H9 (cell line): ENCODE measurements at regions not wholly inside any gene's neighbourhood (a gene's known extent, or its start where the extent isn't known, plus 50 kb on each side); places are given as distances from the start of the nearest gene placed in this dataset.

Experiments
- DNase-seq: peaks from one replicate; pipeline ENCODE4 v3.0.0-alpha.2; 2017
- H2AFZ ChIP-seq: one replicate; pipeline ENCODE4 v1.6.1; 2013; ENCODE audit warnings: mild to moderate bottlenecking, low read length, control low read depth, moderate library complexity
- H2AK5ac ChIP-seq: 2 replicates; pipeline ENCODE4 v1.6.1; 2013; ENCODE audit warnings: low read length, control low read depth, mixed read lengths; ENCODE audit not compliant: insufficient read length
- H2BK120ac ChIP-seq: one replicate; pipeline ENCODE4 v1.6.1; 2013; ENCODE audit warnings: low read depth, mild to moderate bottlenecking, low read length, control low read depth, inconsistent platforms; ENCODE audit not compliant: poor library complexity, severe bottlenecking
- H2BK12ac ChIP-seq: 2 replicates; pipeline ENCODE4 v1.6.1; 2013; ENCODE audit warnings: low read length, control low read depth, mixed read lengths, low read depth; ENCODE audit not compliant: insufficient read length
- H2BK15ac ChIP-seq: 2 replicates; pipeline ENCODE4 v1.6.1; 2013; ENCODE audit warnings: low read depth, low read length, control low read depth
- H2BK20ac ChIP-seq: one replicate; pipeline ENCODE4 v1.6.1; 2013; ENCODE audit warnings: low read depth, mild to moderate bottlenecking, low read length, control low read depth, inconsistent platforms; ENCODE audit not compliant: poor library complexity, severe bottlenecking
- H2BK5ac ChIP-seq: 2 replicates; pipeline ENCODE4 v1.6.1; 2013; ENCODE audit warnings: low read length, control low read depth, mixed read lengths; ENCODE audit not compliant: insufficient read length
- H3K14ac ChIP-seq: 2 replicates; pipeline ENCODE4 v1.6.1; 2013; ENCODE audit warnings: low read length, control low read depth; ENCODE audit not compliant: insufficient read depth
- H3K18ac ChIP-seq: 2 replicates; pipeline ENCODE4 v1.6.1; 2013; ENCODE audit warnings: low read depth, mild to moderate bottlenecking, mixed read lengths, low read length, control low read depth; ENCODE audit not compliant: insufficient read length
- H3K23ac ChIP-seq: 2 replicates; pipeline ENCODE4 v1.6.1; 2013; ENCODE audit warnings: low read length, control low read depth, mixed read lengths, low read depth; ENCODE audit not compliant: insufficient read length
- H3K23me2 ChIP-seq: 2 replicates; pipeline ENCODE4 v1.6.1; 2013; ENCODE audit warnings: low read depth, mild to moderate bottlenecking, mixed read lengths, low read length, control low read depth; ENCODE audit not compliant: insufficient read length, poor library complexity, severe bottlenecking
- H3K27ac ChIP-seq: 2 replicates; pipeline ENCODE4 v1.5.1; 2013; ENCODE audit warnings: low read length, control low read depth, mixed read lengths, low read depth; ENCODE audit not compliant: insufficient read length
- H3K27me3 ChIP-seq: 2 replicates; pipeline ENCODE4 v1.6.1; 2013; ENCODE audit warnings: low read length, control low read depth, inconsistent platforms; ENCODE audit not compliant: insufficient read depth
- H3K4ac ChIP-seq: 2 replicates; pipeline ENCODE4 v1.6.1; 2013; ENCODE audit warnings: low read depth, mild to moderate bottlenecking, control low read depth, inconsistent platforms, low read length, moderate library complexity
- H3K4me1 ChIP-seq: 2 replicates; pipeline ENCODE4 v1.6.1; 2013; ENCODE audit warnings: low read length, control low read depth, inconsistent platforms; ENCODE audit not compliant: insufficient read depth
- H3K4me2 ChIP-seq: 2 replicates; pipeline ENCODE4 v1.6.1; 2013; ENCODE audit warnings: low read length, control low read depth, mixed read lengths; ENCODE audit not compliant: insufficient read length, insufficient read depth
- H3K56ac ChIP-seq: 2 replicates; pipeline ENCODE4 v1.6.1; 2013; ENCODE audit warnings: low read depth, mild to moderate bottlenecking, mixed read lengths, low read length, control low read depth; ENCODE audit not compliant: insufficient read length
- H3K79me1 ChIP-seq: 2 replicates; pipeline ENCODE4 v1.6.1; 2013; ENCODE audit warnings: low read depth, mild to moderate bottlenecking, moderate library complexity, low read length, control low read depth, inconsistent platforms; ENCODE audit not compliant: insufficient read depth, poor library complexity, severe bottlenecking
- H3K79me2 ChIP-seq: 2 replicates; pipeline ENCODE4 v1.6.1; 2013; ENCODE audit warnings: low read length, control low read depth, inconsistent platforms; ENCODE audit not compliant: insufficient read depth
- H3K9ac ChIP-seq: 2 replicates; pipeline ENCODE4 v1.6.1; 2013; ENCODE audit warnings: low read length, control low read depth, mixed read lengths; ENCODE audit not compliant: insufficient read length; ENCODE audit errors: extremely low read depth
- H3K9me3 ChIP-seq: one replicate; pipeline ENCODE4 v1.6.1; 2013; ENCODE audit warnings: low read depth, low read length, inconsistent platforms; ENCODE audit not compliant: control insufficient read depth
- H3T11ph ChIP-seq: one replicate; pipeline ENCODE4 v1.6.1; 2013; ENCODE audit warnings: mild to moderate bottlenecking, low read length, control low read depth, inconsistent platforms
- H4K20me1 ChIP-seq: one replicate; pipeline ENCODE4 v1.6.1; 2013; ENCODE audit not compliant: control insufficient read depth, insufficient read length, insufficient read depth
- H4K5ac ChIP-seq: 2 replicates; pipeline ENCODE4 v1.6.1; 2013; ENCODE audit warnings: low read depth, mild to moderate bottlenecking, mixed read lengths, low read length, control low read depth; ENCODE audit not compliant: insufficient read length
- H4K8ac ChIP-seq: replicated peaks from 2 replicates; pipeline ENCODE4 v1.6.1; 2013; ENCODE audit warnings: low read length, control low read depth, mixed read lengths, low read depth; ENCODE audit not compliant: insufficient read length
- H4K91ac ChIP-seq: 2 replicates; pipeline ENCODE4 v1.6.1; 2013; ENCODE audit warnings: low read depth, mild to moderate bottlenecking, moderate library complexity, mixed read lengths, low read length, control low read depth; ENCODE audit not compliant: insufficient read length
- H3K27ac Mint-ChIP-seq, 3 experiments: 2 replicates in 2 of 3; 3 replicates in 1 of 3; pipeline ENCODE4 v1.8.0; 2020 to 2021; ENCODE audit warnings: mixed read lengths in 3 of 3, mild to moderate bottlenecking in 1 of 3, moderate library complexity in 1 of 3
- H3K27me3 Mint-ChIP-seq: 2 replicates; pipeline ENCODE4 v1.8.0; 2021; ENCODE audit warnings: low read depth, mild to moderate bottlenecking, moderate library complexity, mixed read lengths
- H3K36me3 Mint-ChIP-seq, 3 experiments: 2 replicates in 2 of 3; 3 replicates in 1 of 3; pipeline ENCODE4 v1.8.0; 2020 to 2021; ENCODE audit warnings: low read depth in 3 of 3, mixed read lengths in 3 of 3; ENCODE audit not compliant: insufficient read depth in 1 of 3
- H3K4me1 Mint-ChIP-seq, 2 experiments: 2 replicates each; pipeline ENCODE4 v1.8.0; 2020; ENCODE audit warnings: mixed read lengths in 2 of 2
- H3K4me3 Mint-ChIP-seq, 2 experiments: 2 replicates in 1 of 2; 3 replicates in 1 of 2; pipeline ENCODE4 v1.8.0; 2020 to 2021; ENCODE audit warnings: mild to moderate bottlenecking in 2 of 2, mixed read lengths in 2 of 2, moderate library complexity in 1 of 2
- H3K9me3 Mint-ChIP-seq, 2 experiments: 2 replicates in 1 of 2; 3 replicates in 1 of 2; pipeline ENCODE4 v1.8.0; 2020; ENCODE audit warnings: mild to moderate bottlenecking in 2 of 2, mixed read lengths in 2 of 2, moderate library complexity in 1 of 2
- CTCF ChIP-seq: fragments of 200-600 bp; sonication (generic); conservative IDR thresholded peaks from 3 replicates; pipeline ENCODE4 v1.8.0; 2021; ENCODE audit warnings: antibody characterized with exemption, mild to moderate bottlenecking
- WGBS: extraction: QIAGEN DNeasy Blood & Tissue Kit; methylation state at CpG from one replicate; pipeline ENCODE4 v1.1.7; 2013; ENCODE audit warnings: missing lambda C conversion rate, low lambda C conversion rate, mixed read lengths; ENCODE audit not compliant: insufficient read length; ENCODE audit errors: extremely low coverage; 5-methylcytosine and 5-hydroxymethylcytosine counted together

DNA sequence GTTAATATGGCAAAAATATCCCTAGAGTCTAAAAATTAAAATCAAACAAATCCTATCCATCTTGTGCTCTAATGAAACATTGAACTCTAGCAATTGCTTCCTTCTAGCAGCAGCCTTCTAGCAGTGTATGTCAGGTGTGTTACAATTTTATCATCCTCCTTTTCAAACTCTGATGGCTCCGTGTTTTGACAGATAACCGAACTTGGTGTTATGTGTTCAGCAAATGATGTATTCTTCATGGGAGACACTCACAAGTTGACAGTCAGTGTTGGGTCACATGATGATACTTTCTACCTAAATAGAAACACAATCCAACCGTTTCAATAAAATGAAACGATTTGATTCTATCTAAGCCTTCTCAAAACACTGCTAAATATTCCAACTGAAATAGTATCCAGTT, 525.3 kb upstream of the NOVA1 start:
- Histone ChIP-seq H3K79me2 (no peaks in the 10 kb centered on the region), H3K9me3 (no peaks in the 10 kb centered on the region), H2AFZ (no peak overlapping the region), H3T11ph (no peak overlapping the region), H4K91ac (no peak overlapping the region), H3K79me1 (no peaks in the 10 kb centered on the region), H3K4me2 (no peak overlapping the region), H2BK15ac (no peak overlapping the region), H2AK5ac (no peak overlapping the region), H3K18ac (no peak overlapping the region), H3K23ac (no peak overlapping the region), H3K4me1 (no peaks in the 10 kb centered on the region), H3K27ac (no peak overlapping the region), H4K20me1 (no peaks in the 10 kb centered on the region), H3K4ac (no peak overlapping the region), H3K14ac (no peak overlapping the region), H4K8ac (no peak overlapping the region), H2BK120ac (no peak overlapping the region), H3K23me2 (no peaks in the 10 kb centered on the region), H3K9ac (no peak overlapping the region), H3K27me3 (no peaks in the 10 kb centered on the region), H2BK5ac (no peak overlapping the region), H2BK12ac (no peak overlapping the region), H2BK20ac (no peak overlapping the region), H3K56ac (no peak overlapping the region), H4K5ac (no peak overlapping the region)
- Mint-ChIP-seq H3K4me1 (no peaks in the 10 kb centered on the region), H3K4me3 (no peak overlapping the region), H3K9me3 (peaks cover 13 to 16% of the 10 kb centered on the region in 2 experiments), H3K36me3 (peaks cover 0 to 9% (median 4%) of the 10 kb centered on the region in 3 experiments; a peak in 3 of 7 replicates), H3K27me3 (no peaks in the 10 kb centered on the region), H3K27ac (no peak overlapping the region)
- no peak for DNase-seq
- WGBS, result no CpG with 5 or more reads among the region's 4 CpGs
- no peak for TF ChIP-seq CTCF
